Endodermal cell (in vitro differentiated cells): ENCODE measurements at regions not wholly inside any gene's neighbourhood (a gene's known extent, or its start where the extent isn't known, plus 50 kb on each side); places are given as distances from the start of the nearest gene placed in this dataset.

Source experiments
- DNase-seq: peaks from one replicate; pipeline ENCODE4 v3.0.0-alpha.2; 2017
- H3K27ac ChIP-seq: 2 replicates; pipeline ENCODE4 v1.5.1; 2013; ENCODE audit warnings: mild to moderate bottlenecking, low read depth, low read length, moderate library complexity
- H3K27me3 ChIP-seq: 2 replicates; pipeline ENCODE4 v1.6.1; 2013; ENCODE audit warnings: mild to moderate bottlenecking, low read length, moderate library complexity; ENCODE audit not compliant: insufficient read depth, control insufficient read depth, poor library complexity, severe bottlenecking
- H3K36me3 ChIP-seq: 2 replicates; pipeline ENCODE4 v1.7.0; 2013; ENCODE audit warnings: mild to moderate bottlenecking, low read length, moderate library complexity; ENCODE audit not compliant: control insufficient read depth, insufficient read depth
- H3K4me1 ChIP-seq: one replicate; pipeline ENCODE4 v1.7.0; 2013; ENCODE audit warnings: low read length; ENCODE audit not compliant: control insufficient read depth, insufficient read depth
- H3K4me3 ChIP-seq: 2 replicates; pipeline ENCODE4 v1.5.1; 2013; ENCODE audit warnings: mild to moderate bottlenecking, low read length, moderate library complexity
- H3K9ac ChIP-seq: 2 replicates; pipeline ENCODE4 v1.6.1; 2013; ENCODE audit warnings: mild to moderate bottlenecking, low read length, moderate library complexity; ENCODE audit not compliant: poor library complexity, severe bottlenecking; ENCODE audit errors: extremely low read depth
- H3K9me3 ChIP-seq: 2 replicates; pipeline ENCODE4 v1.6.1; 2013; ENCODE audit warnings: mild to moderate bottlenecking, low read length, moderate library complexity; ENCODE audit not compliant: control insufficient read depth
- H3K27ac Mint-ChIP-seq: 2 replicates; pipeline ENCODE4 v1.8.0; 2020; ENCODE audit warnings: mixed read lengths
- H3K27me3 Mint-ChIP-seq: 2 replicates; pipeline ENCODE4 v1.8.0; 2021; ENCODE audit warnings: mild to moderate bottlenecking, mixed read lengths; ENCODE audit not compliant: insufficient read depth
- H3K36me3 Mint-ChIP-seq: 2 replicates; pipeline ENCODE4 v1.8.0; 2020; ENCODE audit warnings: low read depth, mixed read lengths
- H3K4me1 Mint-ChIP-seq: 2 replicates; pipeline ENCODE4 v1.8.0; 2020; ENCODE audit warnings: mixed read lengths
- H3K4me3 Mint-ChIP-seq: 2 replicates; pipeline ENCODE4 v1.8.0; 2020; ENCODE audit warnings: mild to moderate bottlenecking, moderate library complexity, mixed read lengths
- H3K9me3 Mint-ChIP-seq: 2 replicates; pipeline ENCODE4 v1.8.0; 2020; ENCODE audit warnings: mild to moderate bottlenecking, mixed read lengths
- WGBS, 2 experiments: methylation state at CpG; one replicate each; pipeline versions ENCODE4 v1.1.5 to v1.1.7; 2013; ENCODE audit warnings: missing lambda C conversion rate in 2 of 2, mixed read lengths in 1 of 2; ENCODE audit not compliant: insufficient coverage in 1 of 2, insufficient read length in 1 of 2; 5-methylcytosine and 5-hydroxymethylcytosine counted together
- TF ChIP-seq, protein P1 (sequence below): fragments of 200-600 bp; sonication (generic); conservative IDR thresholded peaks from 2 replicates; pipeline ENCODE4 v1.5.0; 2021; ENCODE audit warnings: antibody characterized with exemption, mild to moderate bottlenecking

DNA sequence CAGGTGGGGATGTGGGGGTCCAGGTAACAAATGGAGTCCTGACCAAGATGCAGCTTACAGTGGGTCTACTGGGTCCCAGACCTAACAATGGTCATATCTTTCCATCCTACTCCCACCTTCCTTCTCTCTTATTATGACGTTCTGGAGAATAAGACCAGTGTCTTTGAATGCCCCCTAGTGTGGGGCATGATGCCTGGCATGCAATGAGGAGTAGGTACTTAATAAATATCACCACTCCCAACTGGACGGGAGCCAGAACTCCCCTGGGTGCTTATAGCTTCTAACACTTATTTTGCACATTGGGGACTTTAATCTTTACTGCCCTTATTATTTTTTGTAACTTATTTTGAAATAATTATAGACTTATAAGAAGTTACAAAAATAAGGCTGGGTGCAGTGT lies 98.2 kb downstream of the NDFIP1 start:
- TF ChIP-seq, protein P1, sequence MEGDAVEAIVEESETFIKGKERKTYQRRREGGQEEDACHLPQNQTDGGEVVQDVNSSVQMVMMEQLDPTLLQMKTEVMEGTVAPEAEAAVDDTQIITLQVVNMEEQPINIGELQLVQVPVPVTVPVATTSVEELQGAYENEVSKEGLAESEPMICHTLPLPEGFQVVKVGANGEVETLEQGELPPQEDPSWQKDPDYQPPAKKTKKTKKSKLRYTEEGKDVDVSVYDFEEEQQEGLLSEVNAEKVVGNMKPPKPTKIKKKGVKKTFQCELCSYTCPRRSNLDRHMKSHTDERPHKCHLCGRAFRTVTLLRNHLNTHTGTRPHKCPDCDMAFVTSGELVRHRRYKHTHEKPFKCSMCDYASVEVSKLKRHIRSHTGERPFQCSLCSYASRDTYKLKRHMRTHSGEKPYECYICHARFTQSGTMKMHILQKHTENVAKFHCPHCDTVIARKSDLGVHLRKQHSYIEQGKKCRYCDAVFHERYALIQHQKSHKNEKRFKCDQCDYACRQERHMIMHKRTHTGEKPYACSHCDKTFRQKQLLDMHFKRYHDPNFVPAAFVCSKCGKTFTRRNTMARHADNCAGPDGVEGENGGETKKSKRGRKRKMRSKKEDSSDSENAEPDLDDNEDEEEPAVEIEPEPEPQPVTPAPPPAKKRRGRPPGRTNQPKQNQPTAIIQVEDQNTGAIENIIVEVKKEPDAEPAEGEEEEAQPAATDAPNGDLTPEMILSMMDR = peak; percentile 42
- H3K9me3 ChIP-seq = no peaks in the 10 kb centered on the region
- no peak overlapping the region for H3K9ac ChIP-seq
- Mint-ChIP-seq H3K4me1 (peaks cover 25% of the 10 kb centered on the region), H3K27ac (no peak overlapping the region), H3K36me3 (no peaks in the 10 kb centered on the region), H3K4me3 (no peak overlapping the region), H3K27me3 (peaks cover 2% of the 10 kb centered on the region), H3K9me3 (no peaks in the 10 kb centered on the region)
- no peaks in the 10 kb centered on the region for H3K27me3 ChIP-seq
- no peaks in the 10 kb centered on the region for H3K36me3 ChIP-seq
- H3K4me3 ChIP-seq = no peak overlapping the region
- no peaks in the 10 kb centered on the region for H3K4me1 ChIP-seq
- DNase-seq = no peak
- 73 to 94% methylated on average over 2 of the region's 2 CpGs for WGBS, 2 experiments
- no peak overlapping the region for H3K27ac ChIP-seq

DNA sequence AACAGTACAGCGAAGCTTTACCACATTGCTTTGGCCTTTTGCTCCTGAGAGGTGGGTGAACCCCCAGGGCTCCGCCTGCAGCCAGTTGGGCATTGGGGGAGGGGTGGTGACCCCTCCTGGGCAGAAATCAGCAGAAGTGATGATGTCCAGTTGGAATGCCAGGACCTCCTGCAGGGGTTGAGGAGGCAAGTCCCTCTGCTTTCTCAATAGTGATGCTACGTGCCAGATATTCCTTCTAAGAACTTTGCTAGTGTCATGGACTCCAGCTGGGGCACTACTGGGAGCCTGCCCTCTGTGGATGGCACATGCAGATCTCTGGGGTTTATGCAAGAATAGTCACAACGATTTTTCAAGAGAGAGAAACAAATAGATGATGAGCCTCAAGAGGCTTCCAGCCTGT lies 95.6 kb downstream of the NDFIP1 start:
- TF ChIP-seq, protein P1 = no peak
- Mint-ChIP-seq H3K36me3 (no peaks in the 10 kb centered on the region), H3K4me1 (peaks cover 19% of the 10 kb centered on the region), H3K27me3 (peaks cover 2% of the 10 kb centered on the region), H3K27ac (no peak overlapping the region), H3K9me3 (no peaks in the 10 kb centered on the region), H3K4me3 (no peak overlapping the region)
- no peaks in the 10 kb centered on the region for H3K36me3 ChIP-seq
- H3K9ac ChIP-seq = no peak overlapping the region
- DNase-seq = no peak
- H3K27ac ChIP-seq = no peak overlapping the region
- 89 to 96% methylated on average over 2 to 4 of the region's 4 CpGs for WGBS, 2 experiments
- no peaks in the 10 kb centered on the region for H3K9me3 ChIP-seq
- no peak overlapping the region for H3K4me3 ChIP-seq
- no peaks in the 10 kb centered on the region for H3K4me1 ChIP-seq
- H3K27me3 ChIP-seq = no peaks in the 10 kb centered on the region
